Stimulated activated CD8-positive, alpha-beta memory T cell treated with anti-CD3 and anti-CD28 coated beads, Interleukin-12 subunit alpha, Interleukin-12 subunit beta, amount 100 ng/mL, for 1 hour (primary cell): ENCODE measurements at regions not wholly inside any gene's neighbourhood (a gene's known extent, or its start where the extent isn't known, plus 50 kb on each side); places are given as distances from the start of the nearest gene placed in this dataset.

ENCODE experiments used
- DNase-seq: peaks from one replicate; pipeline ENCODE4 v3.0.0-alpha.2; 2020; ENCODE audit warnings: low read depth

GRCh38 chrX:79300856-79301255, 66.3 kb downstream of the ITM2A start:
- no peak for DNase-seq

- no peak for DNase-seq
Measured at GRCh38 chrX:79290596-79290995, 76.5 kb downstream of the ITM2A start.

- no peak for DNase-seq
Measured at GRCh38 chrX:79288733-79289132, 78.4 kb downstream of the ITM2A start.

GRCh38 chrX:79287724-79288123, 79.4 kb downstream of the ITM2A start:
- DNase-seq: no peak

GRCh38 chrX:79281775-79282174, 85.4 kb downstream of the ITM2A start:
- no peak for DNase-seq

- peak; percentile 54 for DNase-seq
Measured at GRCh38 chrX:79270401-79270800, 96.7 kb downstream of the ITM2A start.

GRCh38 chrX:79268788-79269187, 98.3 kb downstream of the ITM2A start:
- no peak for DNase-seq

GRCh38 chrX:79266702-79267101, 100.4 kb downstream of the ITM2A start:
- DNase-seq: no peak

- no peak for DNase-seq
Measured at GRCh38 chrX:79263550-79263949, 103.6 kb downstream of the ITM2A start.

GRCh38 chrX:79259073-79259689, 108.0 kb downstream of the ITM2A start:
- DNase-seq: peak; percentile 22

GRCh38 chrX:79243691-79244090, 99.2 kb downstream of the GPR174 start:
- no peak for DNase-seq

- no peak for DNase-seq
Measured at GRCh38 chrX:79235899-79236298, 91.4 kb downstream of the GPR174 start.

GRCh38 chrX:79231662-79232061, 87.2 kb downstream of the GPR174 start:
- DNase-seq: no peak
